HG02981 (cell line): ENCODE measurements at regions not wholly inside any gene's neighbourhood (a gene's known extent, or its start where the extent isn't known, plus 50 kb on each side); places are given as distances from the start of the nearest gene placed in this dataset.
"Not testable (repeated sequence)": the region's sequence is repeated elsewhere in the genome, so short reads cannot be mapped to it uniquely, and the experiment has no call there.

ENCODE experiments used
- ATAC-seq: cut with Tn5 transposase; IDR thresholded peaks from one replicate; pipeline ENCODE4 v1.9.1; 2021; ENCODE audit warnings: mild to moderate bottlenecking, moderate library complexity; ENCODE audit not compliant: unreplicated experiment

- ATAC-seq: no peak
Measured at GRCh38 chr2:234863043-234863934, 88.5 kb upstream of the SH3BP4 start.

DNA sequence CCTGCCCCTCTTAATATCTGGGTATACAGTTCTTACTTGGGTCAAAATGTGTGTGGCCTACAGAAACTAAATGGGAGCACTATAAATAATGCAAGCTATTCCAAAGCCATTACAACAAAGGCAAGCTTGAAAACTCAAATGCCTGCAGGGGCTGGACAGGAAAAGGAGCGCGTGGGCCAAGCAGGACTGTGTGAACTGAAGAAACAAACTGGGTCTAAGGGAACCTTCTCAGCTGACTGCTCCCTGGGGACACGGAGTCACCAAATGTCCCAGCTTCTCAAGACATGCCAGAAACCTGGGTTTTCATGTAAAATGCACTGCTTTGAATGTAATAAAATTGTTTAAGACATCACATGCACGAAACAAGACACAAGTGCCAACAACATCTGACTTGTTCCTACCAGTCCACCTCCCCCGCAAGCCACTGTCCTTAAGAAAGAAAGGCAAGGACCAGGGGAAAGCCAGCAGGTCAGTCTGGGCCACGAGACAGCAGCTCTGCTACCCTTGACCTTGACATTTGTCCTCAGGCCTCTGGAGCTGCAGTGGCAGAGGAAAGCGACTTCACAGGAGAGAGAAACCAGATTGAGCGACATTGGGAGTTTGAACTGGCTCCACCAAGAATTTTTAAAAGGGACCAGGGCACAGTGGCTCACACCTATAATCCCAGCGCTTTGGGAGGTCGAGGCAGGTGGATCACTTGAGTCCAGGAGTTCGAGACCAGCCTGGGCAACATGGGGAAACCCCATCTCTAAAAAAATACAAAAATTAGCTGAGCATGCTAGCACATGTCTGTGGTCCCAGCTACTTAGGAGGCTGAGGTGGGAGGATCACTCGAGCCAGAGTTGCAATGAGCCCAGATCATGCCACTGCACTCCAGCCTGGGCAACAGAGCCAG lies 89.7 kb upstream of the SH3BP4 start:
- ATAC-seq: no peak

DNA sequence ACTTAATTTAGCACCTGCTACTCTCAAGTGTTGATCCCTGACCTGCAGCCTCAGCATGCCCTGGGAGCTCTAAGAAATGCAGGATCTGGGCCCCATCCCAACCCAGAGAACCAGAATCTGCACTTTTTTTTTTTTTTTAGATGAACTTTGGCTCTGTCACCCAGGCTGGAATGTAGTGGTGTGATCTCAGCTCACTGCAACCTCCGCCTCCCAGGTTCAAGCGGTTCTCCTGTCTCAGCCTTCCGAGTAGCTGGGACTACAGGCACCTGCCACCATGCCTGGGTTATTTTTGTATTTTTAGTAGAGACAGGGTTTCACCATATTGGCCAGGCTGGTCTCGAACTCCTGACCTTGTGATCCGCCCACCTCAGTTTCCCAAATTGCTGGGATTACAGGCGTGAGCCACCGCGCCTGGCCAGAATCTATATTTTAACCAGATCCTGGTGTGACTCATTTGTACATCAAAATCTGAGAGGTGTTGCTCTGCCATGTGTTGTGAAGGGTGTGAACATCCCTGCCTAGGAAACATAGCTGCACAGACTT lies 92.4 kb upstream of the SH3BP4 start:
- ATAC-seq: not testable (repeated sequence)

DNA sequence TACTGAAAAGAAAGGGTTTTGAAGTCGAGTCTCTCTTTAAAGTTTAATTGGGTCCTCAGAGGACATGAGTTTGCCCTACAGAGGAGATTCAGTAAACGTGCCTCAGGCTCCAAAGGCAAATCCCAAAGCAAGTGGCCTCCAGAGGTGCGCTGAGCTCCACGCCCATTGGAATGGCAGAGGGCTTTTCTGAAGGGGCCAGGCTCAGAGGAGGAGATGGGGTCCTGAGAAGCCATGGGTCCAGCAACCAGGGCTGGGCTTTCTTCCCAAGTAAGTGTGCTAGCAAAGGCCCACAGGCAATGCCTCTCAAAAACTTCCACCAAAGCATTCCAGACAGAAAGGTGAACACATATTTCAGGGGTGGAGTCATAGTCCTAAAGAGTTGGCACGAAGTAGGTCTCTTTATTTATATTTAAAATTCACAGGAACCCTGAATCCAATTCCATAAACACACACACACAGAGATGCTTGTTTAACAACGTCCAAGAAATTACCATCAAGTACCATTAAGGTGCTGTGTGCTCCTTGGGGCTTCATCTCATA lies 93.0 kb upstream of the SH3BP4 start:
- no peak for ATAC-seq

GRCh38 chr2:234858145-234858544 lies 93.7 kb upstream of the SH3BP4 start:
- ATAC-seq: no peak

DNA sequence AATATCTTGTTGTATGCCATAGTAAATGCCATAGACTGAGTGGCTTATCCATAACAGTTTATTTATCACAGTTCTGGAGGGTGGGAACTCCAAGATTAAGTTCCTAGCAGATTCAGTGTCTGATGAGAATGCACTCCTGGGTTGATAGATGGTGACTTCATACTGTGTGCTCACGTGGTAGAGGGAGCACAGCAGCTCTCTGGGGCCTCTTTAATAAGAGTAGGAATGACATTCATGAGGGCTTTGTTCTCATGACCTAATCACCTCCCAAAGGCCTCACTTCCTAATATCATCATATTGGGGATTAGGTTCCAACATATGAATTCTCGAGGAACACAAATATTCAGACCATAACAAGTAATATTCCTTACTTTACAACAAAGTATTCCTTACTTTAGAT lies 98.1 kb upstream of the SH3BP4 start:
- ATAC-seq: no peak

GRCh38 chr2:234852941-234853340 lies 98.9 kb upstream of the SH3BP4 start:
- no peak for ATAC-seq

DNA sequence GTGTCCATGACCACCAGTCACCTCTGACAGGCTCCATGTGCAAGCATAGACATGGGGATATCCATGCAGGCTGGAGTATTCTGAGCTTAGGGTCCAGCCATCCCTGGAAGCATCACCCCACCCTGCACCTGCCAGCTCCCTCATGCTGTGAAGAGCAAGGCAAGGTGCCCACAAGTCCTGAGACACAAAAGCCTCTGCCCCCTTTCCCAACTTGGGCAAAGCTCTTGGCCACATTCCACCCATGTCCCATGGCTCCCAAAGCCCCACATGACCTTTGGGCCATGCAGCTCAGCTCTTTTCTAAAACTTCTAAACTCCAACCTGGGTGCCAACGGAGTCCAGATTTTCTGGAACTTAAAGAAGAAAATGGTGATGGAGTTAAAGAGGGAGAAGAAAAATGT lies 99.8 kb upstream of the SH3BP4 start:
- ATAC-seq: no peak

- ATAC-seq: no peak
Measured at GRCh38 chr2:234851451-234851850, 100.4 kb upstream of the SH3BP4 start.

- no peak for ATAC-seq
Measured at GRCh38 chr2:234850818-234851217, 101.0 kb upstream of the SH3BP4 start.

DNA sequence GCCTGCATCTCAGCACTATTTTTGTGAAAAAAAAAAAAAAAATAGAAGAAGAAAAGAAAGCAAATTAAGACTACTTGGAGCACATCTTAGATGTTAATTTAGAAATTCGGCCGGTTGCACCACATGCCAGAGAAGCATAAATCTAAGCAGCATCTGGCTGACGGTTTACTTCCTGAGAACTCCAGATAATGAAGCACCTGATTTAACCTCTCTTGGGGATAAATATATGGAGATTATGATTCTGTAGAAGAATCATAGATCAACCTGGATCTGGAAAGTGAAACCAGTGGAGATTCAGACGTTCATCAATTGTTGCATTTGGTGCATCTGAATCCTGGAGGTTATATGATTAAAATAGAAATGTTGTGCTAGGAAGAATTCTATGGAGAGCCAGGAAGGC lies 102.1 kb upstream of the SH3BP4 start:
- no peak for ATAC-seq

- ATAC-seq: no peak
Measured at GRCh38 chr2:234848578-234848977, 103.2 kb upstream of the SH3BP4 start.

DNA sequence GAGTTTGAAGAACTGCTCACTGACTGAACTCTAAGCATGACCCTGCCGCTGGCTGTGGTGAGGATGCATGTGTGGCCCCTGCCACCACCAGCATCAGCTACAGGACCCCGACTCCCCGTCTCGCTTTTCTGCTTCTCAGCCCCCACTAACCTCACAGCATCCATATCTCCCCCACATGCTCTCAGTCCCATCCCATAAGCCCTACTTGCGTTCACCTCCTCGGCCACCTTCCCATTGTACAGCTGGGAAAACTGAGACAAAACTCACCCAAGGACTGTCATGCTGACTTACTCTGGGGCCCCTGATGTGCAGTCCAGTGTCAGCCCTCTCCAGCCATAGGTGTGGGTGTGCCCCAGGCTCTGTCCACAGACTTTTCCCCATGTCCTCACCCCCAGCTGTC lies 104.2 kb upstream of the SH3BP4 start:
- ATAC-seq: no peak

GRCh38 chr2:234847364-234847635 lies 104.5 kb upstream of the SH3BP4 start:
- ATAC-seq: no peak

- ATAC-seq: no peak
Measured at GRCh38 chr2:234846599-234847363, 105.0 kb upstream of the SH3BP4 start.

GRCh38 chr2:234845602-234846590 lies 105.9 kb upstream of the SH3BP4 start:
- ATAC-seq: no peak

DNA sequence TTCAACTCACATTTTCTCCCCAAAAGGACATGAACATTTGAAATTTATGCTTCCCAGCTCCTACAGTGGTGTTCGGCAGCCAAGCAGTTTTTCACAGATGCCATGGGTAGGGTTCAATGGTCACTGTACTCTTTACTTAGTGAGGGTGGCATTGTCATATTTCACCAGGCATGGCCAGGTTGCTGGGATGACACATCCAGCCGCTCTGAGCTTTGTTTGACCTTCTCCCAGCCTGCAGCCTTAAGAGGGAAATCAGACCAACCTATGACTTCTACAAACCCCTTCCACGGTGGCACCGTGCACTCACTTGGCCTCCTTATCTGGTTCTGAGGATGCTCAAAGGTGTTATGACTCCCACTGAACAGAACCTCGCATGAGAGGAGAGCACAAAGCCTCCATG lies 108.4 kb upstream of the SH3BP4 start:
- ATAC-seq: no peak

DNA sequence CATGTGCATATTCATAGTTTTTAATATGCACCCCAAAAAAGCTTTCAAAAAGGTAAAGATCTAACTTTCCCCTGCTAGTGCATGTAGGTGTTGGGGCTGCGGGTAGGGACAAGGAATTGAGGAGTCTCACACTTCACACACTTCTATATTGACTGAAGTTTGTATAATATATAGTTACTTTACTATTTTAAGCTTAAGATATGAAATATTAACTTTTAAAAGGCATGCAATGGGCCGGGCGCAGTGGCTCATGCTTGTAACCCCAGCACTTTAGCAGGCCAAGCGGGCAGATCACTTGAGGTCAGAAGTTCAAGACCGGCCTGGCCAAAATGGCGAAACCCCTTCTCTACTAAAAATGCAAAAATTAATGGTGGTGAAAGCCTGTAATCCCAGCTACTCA lies 109.1 kb upstream of the SH3BP4 start:
- ATAC-seq: no peak

DNA sequence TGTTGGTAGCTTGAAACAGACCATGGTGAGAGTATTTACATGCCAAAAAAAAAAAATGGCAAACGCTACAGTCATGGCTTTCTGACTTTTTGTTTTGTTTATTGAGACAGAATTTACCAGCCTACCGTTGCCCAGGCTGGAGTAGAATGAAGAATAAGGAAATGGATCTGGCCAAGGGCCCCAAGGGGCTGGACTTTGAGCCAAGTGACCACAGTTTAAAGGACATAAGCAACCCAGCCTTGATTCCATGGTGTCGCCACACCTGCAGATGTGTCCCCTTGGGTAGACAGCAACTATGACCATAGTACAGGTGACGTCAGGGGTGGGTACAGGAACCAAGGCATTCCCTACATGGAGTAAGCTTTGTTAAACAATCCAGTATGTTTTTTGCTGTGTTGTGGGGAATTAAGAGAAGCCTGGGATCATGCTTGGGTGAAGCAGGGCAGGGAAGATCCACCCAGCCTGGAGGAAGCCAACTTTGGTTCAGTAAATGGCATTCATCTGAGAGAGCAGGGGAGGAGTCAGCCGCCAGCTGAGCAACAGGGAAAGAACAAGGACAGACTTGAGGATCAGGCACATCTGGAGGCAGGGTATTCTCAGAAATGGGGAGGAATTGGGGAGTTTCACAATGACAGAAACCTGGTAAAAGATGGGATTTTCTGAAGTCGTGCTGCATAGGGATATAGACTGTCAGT lies 110.3 kb upstream of the SH3BP4 start:
- no peak for ATAC-seq
